GM23338 (cell line): ENCODE measurements at regions not wholly inside any gene's neighbourhood (a gene's known extent, or its start where the extent isn't known, plus 50 kb on each side); places are given as distances from the start of the nearest gene placed in this dataset.

Source experiments
- ATAC-seq: fragments of 200-7000 bp; cut with Tn5 transposase; 3 replicates; pipeline ENCODE4 v1.9.1; 2020
- DNase-seq: peaks from one replicate; pipeline ENCODE4 v3.0.0-alpha.2; 2015; ENCODE audit warnings: low spot score
- H2AFZ ChIP-seq: fragments of 200-600 bp; sonication (generic); 2 replicates; pipeline ENCODE4 v1.8.0; 2016; ENCODE audit warnings: antibody characterized with exemption, mild to moderate bottlenecking, moderate library complexity
- H3F3A ChIP-seq: fragments of 200-600 bp; sonication (generic); replicated peaks from 2 replicates; pipeline ENCODE4 v1.8.0; 2017; ENCODE audit warnings: antibody characterized with exemption, mixed run types, low read depth
- H3K27ac ChIP-seq: fragments of 200-600 bp; sonication (generic); 2 replicates; pipeline ENCODE4 v1.6.1; 2016; ENCODE audit warnings: low read depth
- H3K27me3 ChIP-seq: fragments of 200-600 bp; sonication (generic); 2 replicates; pipeline ENCODE4 v1.8.0; 2016; ENCODE audit warnings: mild to moderate bottlenecking, mixed run types, moderate library complexity; ENCODE audit not compliant: insufficient read depth
- H3K36me3 ChIP-seq: fragments of 200-600 bp; sonication (generic); 2 replicates; pipeline ENCODE4 v1.8.0; 2016; ENCODE audit warnings: mild to moderate bottlenecking; ENCODE audit not compliant: insufficient read depth
- H3K4me1 ChIP-seq: fragments of 200-600 bp; sonication (generic); 2 replicates; pipeline ENCODE4 v1.8.0; 2016; ENCODE audit warnings: mild to moderate bottlenecking, moderate library complexity; ENCODE audit not compliant: insufficient read depth
- H3K4me2 ChIP-seq: fragments of 200-600 bp; sonication (generic); 2 replicates; pipeline ENCODE4 v1.7.1; 2017; ENCODE audit warnings: mixed run types
- H3K4me3 ChIP-seq: fragments of 200-600 bp; sonication (generic); 2 replicates; pipeline ENCODE4 v1.6.1; 2016; ENCODE audit warnings: mixed run types
- H3K79me2 ChIP-seq: fragments of 200-600 bp; sonication (generic); replicated peaks from 2 replicates; pipeline ENCODE4 v1.8.0; 2017; ENCODE audit warnings: mild to moderate bottlenecking; ENCODE audit not compliant: insufficient read depth
- H3K9me2 ChIP-seq: fragments of 200-600 bp; sonication (generic); 2 replicates; pipeline ENCODE4 v1.8.0; 2017; ENCODE audit not compliant: insufficient read depth
- H4K20me1 ChIP-seq: fragments of 200-600 bp; sonication (generic); replicated peaks from 2 replicates; pipeline ENCODE4 v1.8.0; 2017; ENCODE audit warnings: mild to moderate bottlenecking; ENCODE audit not compliant: insufficient read depth
- H3K27ac Mint-ChIP-seq: 2 replicates; pipeline ENCODE4 v1.8.0; 2020; ENCODE audit warnings: inconsistent platforms, mild to moderate bottlenecking, moderate library complexity, mixed read lengths
- H3K27me3 Mint-ChIP-seq: 3 replicates; pipeline ENCODE4 v1.8.0; 2022; ENCODE audit warnings: low read depth, mild to moderate bottlenecking, moderate library complexity, mixed read lengths, inconsistent platforms; ENCODE audit not compliant: insufficient read depth, poor library complexity
- H3K36me3 Mint-ChIP-seq: 3 replicates; pipeline ENCODE4 v1.8.0; 2021; ENCODE audit warnings: low read depth, mild to moderate bottlenecking, inconsistent platforms, moderate library complexity, mixed read lengths
- H3K4me1 Mint-ChIP-seq: 3 replicates; pipeline ENCODE4 v1.8.0; 2020; ENCODE audit warnings: mild to moderate bottlenecking, inconsistent platforms, mixed read lengths
- H3K4me3 Mint-ChIP-seq: 3 replicates; pipeline ENCODE4 v1.8.0; 2021; ENCODE audit warnings: moderate library complexity, mild to moderate bottlenecking, inconsistent platforms, mixed read lengths
- H3K9me3 Mint-ChIP-seq: 3 replicates; pipeline ENCODE4 v1.8.0; 2020; ENCODE audit warnings: moderate library complexity, mild to moderate bottlenecking, inconsistent platforms, mixed read lengths
- CREB1 ChIP-seq: fragments of 250-450 bp; sonication (Bioruptor Pico); IDR thresholded peaks from 2 replicates; pipeline ENCODE4 v1.5.0; 2020; ENCODE audit warnings: low read depth, mild to moderate bottlenecking, moderate library complexity
- ETS1 ChIP-seq: IDR thresholded peaks from 2 replicates; pipeline ENCODE4 v1.6.1; 2016; ENCODE audit warnings: antibody characterized with exemption
- EZH2 ChIP-seq: fragments of 200-600 bp; sonication (generic); IDR thresholded peaks from one replicate; pipeline ENCODE4 v1.8.0; 2017; ENCODE audit warnings: antibody characterized with exemption, mild to moderate bottlenecking, low read depth; ENCODE audit not compliant: unreplicated experiment
- EZH2phosphoT487 ChIP-seq: fragments of 200-600 bp; sonication (generic); IDR thresholded peaks from one replicate; pipeline ENCODE4 v1.8.1; 2018; ENCODE audit warnings: antibody characterized with exemption; ENCODE audit not compliant: unreplicated experiment
- JUNB ChIP-seq: IDR thresholded peaks from one replicate; pipeline ENCODE4 v1.6.1; 2016; ENCODE audit warnings: antibody characterized with exemption; ENCODE audit not compliant: unreplicated experiment
- NANOG ChIP-seq: IDR thresholded peaks from 2 replicates; pipeline ENCODE4 v1.6.1; 2016; ENCODE audit warnings: antibody characterized with exemption, borderline replicate concordance
- POLR2AphosphoS5 ChIP-seq: IDR thresholded peaks from 2 replicates; pipeline ENCODE4 v1.6.1; 2016; ENCODE audit warnings: antibody characterized with exemption, low read depth
- REST ChIP-seq: IDR thresholded peaks from one replicate; pipeline ENCODE4 v1.6.1; 2018; ENCODE audit warnings: antibody characterized with exemption; ENCODE audit not compliant: unreplicated experiment
- STAT1 ChIP-seq: IDR thresholded peaks from one replicate; pipeline ENCODE4 v1.6.1; 2016; ENCODE audit warnings: antibody characterized with exemption; ENCODE audit not compliant: unreplicated experiment
- ZNF114 ChIP-seq: fragments of 250-450 bp; sonication (Bioruptor Pico); IDR thresholded peaks from 2 replicates; pipeline ENCODE4 v1.5.0; 2020; ENCODE audit warnings: mild to moderate bottlenecking, moderate library complexity
- ZNF331 ChIP-seq: fragments of 250-450 bp; sonication (Bioruptor Pico); IDR thresholded peaks from 2 replicates; pipeline ENCODE4 v1.5.0; 2020; ENCODE audit warnings: low read depth, mild to moderate bottlenecking, moderate library complexity
- TF ChIP-seq, protein P1 (sequence below): fragments of 250-450 bp; sonication (Bioruptor Pico); IDR thresholded peaks from 2 replicates; pipeline ENCODE4 v1.5.0; 2020; ENCODE audit warnings: mild to moderate bottlenecking, moderate library complexity
- TF ChIP-seq, protein P2 (sequence below), 2 experiments: fragments of 200-600 bp in 1 of 2; sonication (generic) in 1 of 2; conservative IDR thresholded peaks; 2 replicates each; pipeline versions ENCODE4 v1.5.1 to v1.6.1; 2016 to 2017; ENCODE audit warnings: antibody characterized with exemption in 2 of 2, low read depth in 2 of 2, mild to moderate bottlenecking in 2 of 2, moderate library complexity in 1 of 2

GRCh38 chr11:64437426-64437825 is 78.5 kb downstream of the RPS6KA4 start:
- no peaks in the 10 kb centered on the region for H3K9me3 Mint-ChIP-seq
- H3K4me1 Mint-ChIP-seq, result peaks cover 3% of the 10 kb centered on the region; the same call in 1 of the 3 replicates
- no peaks in the 10 kb centered on the region for H4K20me1 ChIP-seq
- ATAC-seq, result no peak
- H3K4me1 ChIP-seq, result no peaks in the 10 kb centered on the region
- H3F3A ChIP-seq, result no peaks in the 10 kb centered on the region
- TF ChIP-seq ETS1, result no peak
- no peak for TF ChIP-seq EZH2
- TF ChIP-seq CREB1, result no peak
- no peak for TF ChIP-seq REST
- TF ChIP-seq, protein P1, sequence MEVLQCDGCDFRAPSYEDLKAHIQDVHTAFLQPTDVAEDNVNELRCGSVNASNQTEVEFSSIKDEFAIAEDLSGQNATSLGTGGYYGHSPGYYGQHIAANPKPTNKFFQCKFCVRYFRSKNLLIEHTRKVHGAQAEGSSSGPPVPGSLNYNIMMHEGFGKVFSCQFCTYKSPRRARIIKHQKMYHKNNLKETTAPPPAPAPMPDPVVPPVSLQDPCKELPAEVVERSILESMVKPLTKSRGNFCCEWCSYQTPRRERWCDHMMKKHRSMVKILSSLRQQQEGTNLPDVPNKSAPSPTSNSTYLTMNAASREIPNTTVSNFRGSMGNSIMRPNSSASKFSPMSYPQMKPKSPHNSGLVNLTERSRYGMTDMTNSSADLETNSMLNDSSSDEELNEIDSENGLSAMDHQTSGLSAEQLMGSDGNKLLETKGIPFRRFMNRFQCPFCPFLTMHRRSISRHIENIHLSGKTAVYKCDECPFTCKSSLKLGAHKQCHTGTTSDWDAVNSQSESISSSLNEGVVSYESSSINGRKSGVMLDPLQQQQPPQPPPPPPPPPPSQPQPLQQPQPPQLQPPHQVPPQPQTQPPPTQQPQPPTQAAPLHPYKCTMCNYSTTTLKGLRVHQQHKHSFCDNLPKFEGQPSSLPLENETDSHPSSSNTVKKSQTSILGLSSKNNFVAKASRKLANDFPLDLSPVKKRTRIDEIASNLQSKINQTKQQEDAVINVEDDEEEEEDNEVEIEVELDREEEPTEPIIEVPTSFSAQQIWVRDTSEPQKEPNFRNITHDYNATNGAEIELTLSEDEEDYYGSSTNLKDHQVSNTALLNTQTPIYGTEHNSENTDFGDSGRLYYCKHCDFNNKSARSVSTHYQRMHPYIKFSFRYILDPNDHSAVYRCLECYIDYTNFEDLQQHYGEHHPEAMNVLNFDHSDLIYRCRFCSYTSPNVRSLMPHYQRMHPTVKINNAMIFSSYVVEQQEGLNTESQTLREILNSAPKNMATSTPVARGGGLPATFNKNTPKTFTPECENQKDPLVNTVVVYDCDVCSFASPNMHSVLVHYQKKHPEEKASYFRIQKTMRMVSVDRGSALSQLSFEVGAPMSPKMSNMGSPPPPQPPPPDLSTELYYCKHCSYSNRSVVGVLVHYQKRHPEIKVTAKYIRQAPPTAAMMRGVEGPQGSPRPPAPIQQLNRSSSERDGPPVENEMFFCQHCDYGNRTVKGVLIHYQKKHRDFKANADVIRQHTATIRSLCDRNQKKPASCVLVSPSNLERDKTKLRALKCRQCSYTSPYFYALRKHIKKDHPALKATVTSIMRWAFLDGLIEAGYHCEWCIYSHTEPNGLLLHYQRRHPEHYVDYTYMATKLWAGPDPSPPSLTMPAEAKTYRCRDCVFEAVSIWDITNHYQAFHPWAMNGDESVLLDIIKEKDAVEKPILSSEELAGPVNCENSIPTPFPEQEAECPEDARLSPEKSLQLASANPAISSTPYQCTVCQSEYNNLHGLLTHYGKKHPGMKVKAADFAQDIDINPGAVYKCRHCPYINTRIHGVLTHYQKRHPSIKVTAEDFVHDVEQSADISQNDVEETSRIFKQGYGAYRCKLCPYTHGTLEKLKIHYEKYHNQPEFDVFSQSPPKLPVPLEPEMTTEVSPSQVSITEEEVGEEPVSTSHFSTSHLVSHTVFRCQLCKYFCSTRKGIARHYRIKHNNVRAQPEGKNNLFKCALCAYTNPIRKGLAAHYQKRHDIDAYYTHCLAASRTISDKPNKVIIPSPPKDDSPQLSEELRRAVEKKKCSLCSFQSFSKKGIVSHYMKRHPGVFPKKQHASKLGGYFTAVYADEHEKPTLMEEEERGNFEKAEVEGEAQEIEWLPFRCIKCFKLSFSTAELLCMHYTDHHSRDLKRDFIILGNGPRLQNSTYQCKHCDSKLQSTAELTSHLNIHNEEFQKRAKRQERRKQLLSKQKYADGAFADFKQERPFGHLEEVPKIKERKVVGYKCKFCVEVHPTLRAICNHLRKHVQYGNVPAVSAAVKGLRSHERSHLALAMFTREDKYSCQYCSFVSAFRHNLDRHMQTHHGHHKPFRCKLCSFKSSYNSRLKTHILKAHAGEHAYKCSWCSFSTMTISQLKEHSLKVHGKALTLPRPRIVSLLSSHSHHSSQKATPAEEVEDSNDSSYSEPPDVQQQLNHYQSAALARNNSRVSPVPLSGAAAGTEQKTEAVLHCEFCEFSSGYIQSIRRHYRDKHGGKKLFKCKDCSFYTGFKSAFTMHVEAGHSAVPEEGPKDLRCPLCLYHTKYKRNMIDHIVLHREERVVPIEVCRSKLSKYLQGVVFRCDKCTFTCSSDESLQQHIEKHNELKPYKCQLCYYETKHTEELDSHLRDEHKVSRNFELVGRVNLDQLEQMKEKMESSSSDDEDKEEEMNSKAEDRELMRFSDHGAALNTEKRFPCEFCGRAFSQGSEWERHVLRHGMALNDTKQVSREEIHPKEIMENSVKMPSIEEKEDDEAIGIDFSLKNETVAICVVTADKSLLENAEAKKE (CRISPR knock-in tag), result no peak
- TF ChIP-seq POLR2AphosphoS5, result no peak
- no peak for TF ChIP-seq NANOG
- TF ChIP-seq ZNF114, result no peak
- TF ChIP-seq, protein P2, sequence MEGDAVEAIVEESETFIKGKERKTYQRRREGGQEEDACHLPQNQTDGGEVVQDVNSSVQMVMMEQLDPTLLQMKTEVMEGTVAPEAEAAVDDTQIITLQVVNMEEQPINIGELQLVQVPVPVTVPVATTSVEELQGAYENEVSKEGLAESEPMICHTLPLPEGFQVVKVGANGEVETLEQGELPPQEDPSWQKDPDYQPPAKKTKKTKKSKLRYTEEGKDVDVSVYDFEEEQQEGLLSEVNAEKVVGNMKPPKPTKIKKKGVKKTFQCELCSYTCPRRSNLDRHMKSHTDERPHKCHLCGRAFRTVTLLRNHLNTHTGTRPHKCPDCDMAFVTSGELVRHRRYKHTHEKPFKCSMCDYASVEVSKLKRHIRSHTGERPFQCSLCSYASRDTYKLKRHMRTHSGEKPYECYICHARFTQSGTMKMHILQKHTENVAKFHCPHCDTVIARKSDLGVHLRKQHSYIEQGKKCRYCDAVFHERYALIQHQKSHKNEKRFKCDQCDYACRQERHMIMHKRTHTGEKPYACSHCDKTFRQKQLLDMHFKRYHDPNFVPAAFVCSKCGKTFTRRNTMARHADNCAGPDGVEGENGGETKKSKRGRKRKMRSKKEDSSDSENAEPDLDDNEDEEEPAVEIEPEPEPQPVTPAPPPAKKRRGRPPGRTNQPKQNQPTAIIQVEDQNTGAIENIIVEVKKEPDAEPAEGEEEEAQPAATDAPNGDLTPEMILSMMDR (conservative IDR thresholded peaks at IDR 0.05; ENCODE audit: low read depth in 2 of 2), result no peak
- TF ChIP-seq JUNB, result no peak
- TF ChIP-seq EZH2phosphoT487, result no peak
- no peak for TF ChIP-seq STAT1
- no peak for TF ChIP-seq ZNF331 (CRISPR knock-in tag)
- no peaks in the 10 kb centered on the region for H3K79me2 ChIP-seq
- peaks cover 22% of the 10 kb centered on the region for H3K27me3 Mint-ChIP-seq
- H3K36me3 Mint-ChIP-seq, result no peaks in the 10 kb centered on the region
- H3K4me2 ChIP-seq, result no peak overlapping the region
- no peaks in the 10 kb centered on the region for H3K9me2 ChIP-seq
- no peak overlapping the region for H3K27ac ChIP-seq
- no peaks in the 10 kb centered on the region for H3K27me3 ChIP-seq
- 0 out of 2 replicates have a peak overlapping the region, but pooled peaks have one; percentile 20 for H2AFZ ChIP-seq
- H3K4me3 ChIP-seq, result no peak overlapping the region
- H3K27ac Mint-ChIP-seq, result no peak overlapping the region
- H3K4me3 Mint-ChIP-seq, result no peak overlapping the region
- no peak for DNase-seq
- no peaks in the 10 kb centered on the region for H3K36me3 ChIP-seq
